ENCODE measurements at regions not wholly inside any gene's neighbourhood (a gene's known extent, or its start where the extent isn't known, plus 50 kb on each side); places are given as distances from the start of the nearest gene placed in this dataset.

DNA sequence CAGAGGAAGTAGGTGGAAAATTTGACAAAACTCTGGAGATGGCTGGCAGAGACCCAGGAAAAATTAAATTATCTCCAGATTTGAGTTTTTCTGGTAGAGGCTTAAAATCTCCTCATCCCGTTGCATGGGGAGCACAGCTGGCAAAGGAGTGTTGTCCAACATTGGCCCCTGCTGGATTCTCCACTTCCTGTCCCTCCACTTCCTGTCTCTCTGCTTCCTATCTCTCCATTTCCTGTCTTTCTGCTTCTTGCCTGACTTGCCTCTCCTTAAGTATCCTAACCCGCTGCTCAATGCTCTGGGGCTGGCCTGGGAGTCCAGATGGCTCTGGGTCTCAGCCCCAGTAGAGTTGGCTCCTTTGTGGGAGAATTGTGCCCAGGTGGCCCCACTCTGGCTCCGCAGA, 65.8 kb upstream of the EMX2 start:
- no peak for TF ChIP-seq ZNF600 (tag by site-specific recombination; IDR thresholded peaks at IDR 0.05)
- TF ChIP-seq, protein P1, sequence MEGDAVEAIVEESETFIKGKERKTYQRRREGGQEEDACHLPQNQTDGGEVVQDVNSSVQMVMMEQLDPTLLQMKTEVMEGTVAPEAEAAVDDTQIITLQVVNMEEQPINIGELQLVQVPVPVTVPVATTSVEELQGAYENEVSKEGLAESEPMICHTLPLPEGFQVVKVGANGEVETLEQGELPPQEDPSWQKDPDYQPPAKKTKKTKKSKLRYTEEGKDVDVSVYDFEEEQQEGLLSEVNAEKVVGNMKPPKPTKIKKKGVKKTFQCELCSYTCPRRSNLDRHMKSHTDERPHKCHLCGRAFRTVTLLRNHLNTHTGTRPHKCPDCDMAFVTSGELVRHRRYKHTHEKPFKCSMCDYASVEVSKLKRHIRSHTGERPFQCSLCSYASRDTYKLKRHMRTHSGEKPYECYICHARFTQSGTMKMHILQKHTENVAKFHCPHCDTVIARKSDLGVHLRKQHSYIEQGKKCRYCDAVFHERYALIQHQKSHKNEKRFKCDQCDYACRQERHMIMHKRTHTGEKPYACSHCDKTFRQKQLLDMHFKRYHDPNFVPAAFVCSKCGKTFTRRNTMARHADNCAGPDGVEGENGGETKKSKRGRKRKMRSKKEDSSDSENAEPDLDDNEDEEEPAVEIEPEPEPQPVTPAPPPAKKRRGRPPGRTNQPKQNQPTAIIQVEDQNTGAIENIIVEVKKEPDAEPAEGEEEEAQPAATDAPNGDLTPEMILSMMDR (tag by site-specific recombination; IDR thresholded peaks at IDR 0.05), result no peak
- TF ChIP-seq YY1 (tag by site-specific recombination; IDR thresholded peaks at IDR 0.05), result no peak

All from HEK293 (cell line).